Left renal cortex interstitium (tissue), 4 donors: ENCODE measurements at regions not wholly inside any gene's neighbourhood (a gene's known extent, or its start where the extent isn't known, plus 50 kb on each side); places are given as distances from the start of the nearest gene placed in this dataset.

Experiments
- DNase-seq, 4 donors: peaks; one replicate each; pipeline ENCODE4 v3.0.0-alpha.2; 2013; ENCODE audit warnings: low read depth in 4 of 4, low spot score in 2 of 4, missing footprints in 1 of 4

- no peak for DNase-seq
These were observed 168.4 kb upstream of the NHS start for GRCh38 chrX:17206584-17206983.

- DNase-seq = no peak
These were observed 160.0 kb upstream of the NHS start for GRCh38 chrX:17214962-17215361.

GRCh38 chrX:17226736-17227135 is 148.3 kb upstream of the NHS start:
- no peak for DNase-seq

GRCh38 chrX:17237146-17237545 is 137.9 kb upstream of the NHS start:
- DNase-seq = no peak

- peak in 2 of 4 donors; percentile 13 to 49 for DNase-seq
These were observed 132.5 kb upstream of the NHS start for GRCh38 chrX:17242470-17242869.

- DNase-seq = no peak
These were observed 127.9 kb upstream of the NHS start for GRCh38 chrX:17247144-17247543.

- DNase-seq = no peak
These were observed 112.9 kb upstream of the NHS start for GRCh38 chrX:17262123-17262522.

GRCh38 chrX:17266136-17266535 is 108.9 kb upstream of the NHS start:
- DNase-seq = no peak

GRCh38 chrX:17278961-17279360 is 96.0 kb upstream of the NHS start:
- no peak for DNase-seq

GRCh38 chrX:17285983-17286382 is 89.0 kb upstream of the NHS start:
- no peak for DNase-seq

- DNase-seq = no peak
These were observed 83.7 kb upstream of the NHS start for GRCh38 chrX:17291171-17291900.

- DNase-seq = no peak
These were observed 82.9 kb upstream of the NHS start for GRCh38 chrX:17292111-17292527.

- DNase-seq = no peak
These were observed 80.4 kb upstream of the NHS start for GRCh38 chrX:17294561-17294960.

GRCh38 chrX:17295791-17296190 is 79.2 kb upstream of the NHS start:
- DNase-seq = no peak

- no peak for DNase-seq
These were observed 76.4 kb upstream of the NHS start for GRCh38 chrX:17298564-17298963.

GRCh38 chrX:17299206-17299605 is 75.8 kb upstream of the NHS start:
- DNase-seq = no peak

GRCh38 chrX:17323397-17323796 is 51.6 kb upstream of the NHS start:
- no peak for DNase-seq
